T-cell (primary cell): ENCODE measurements at regions not wholly inside any gene's neighbourhood (a gene's known extent, or its start where the extent isn't known, plus 50 kb on each side); places are given as distances from the start of the nearest gene placed in this dataset.
"Not testable (repeated sequence)": the region's sequence is repeated elsewhere in the genome, so short reads cannot be mapped to it uniquely, and the experiment has no call there.

Source experiments
- ATAC-seq, 4 experiments: fragments of 200-7000 bp in 3 of 4; fragments of 150-1000 bp in 1 of 4; cut with Tn5 transposase; replicated peaks in 1 of 4; 1 replicate in 3 of 4; 2 replicates in 1 of 4; pipeline ENCODE4 v1.10.0; 2021; ENCODE audit warnings: moderate library complexity in 3 of 4, mild to moderate bottlenecking in 2 of 4, moderate number of reproducible peaks in 1 of 4
- CTCF ChIA-PET, 2 donors: fragments of 300-600 bp; sonication (Branson Sonifier 250); formaldehyde crosslinking; loops; one replicate each; lab custom pipeline; 2022; ENCODE audit warnings: antibody characterized with exemption in 2 of 2; lab: Charles Lee
- POLR2A ChIA-PET, 2 donors: fragments of 300-600 bp; sonication (Branson Sonifier 250); formaldehyde crosslinking; loops; one replicate each; lab custom pipeline; 2022; ENCODE audit warnings: antibody characterized with exemption in 2 of 2; lab: Charles Lee
- DNase-seq, 35 experiments: peaks; one replicate each; pipeline versions ENCODE4 v3.0.0 to v3.0.0-alpha.2; 2013 to 2023
- H3K27ac ChIP-seq: one replicate; pipeline ENCODE4 v1.5.1; 2013; ENCODE audit warnings: low read length
- H3K27me3 ChIP-seq, 2 experiments: replicated peaks in 1 of 2; 1 replicate in 1 of 2; 2 replicates in 1 of 2; pipeline versions ENCODE4 v1.6.1 to v1.7.0; 2013; ENCODE audit warnings: low read length in 1 of 2, mixed read lengths in 1 of 2; ENCODE audit not compliant: control insufficient read depth in 2 of 2, insufficient read depth in 2 of 2; ENCODE audit errors: extremely low read depth in 1 of 2
- H3K36me3 ChIP-seq, 2 donors: 1 replicate in 1 of 2; 2 replicates in 1 of 2; pipeline versions ENCODE4 v1.6.1 to v1.7.0; 2013; ENCODE audit warnings: low read length in 1 of 2; ENCODE audit not compliant: control insufficient read depth in 2 of 2, insufficient read depth in 1 of 2; ENCODE audit errors: extremely low read depth in 1 of 2
- H3K4me1 ChIP-seq, 2 experiments: 1 replicate in 1 of 2; 2 replicates in 1 of 2; pipeline versions ENCODE4 v1.6.1 to v1.7.0; 2013; ENCODE audit warnings: low read length in 2 of 2, mixed read lengths in 1 of 2; ENCODE audit not compliant: insufficient read depth in 2 of 2, control insufficient read depth in 1 of 2; ENCODE audit errors: extremely low read depth in 1 of 2
- H3K4me3 ChIP-seq, 2 donors: 1 replicate in 1 of 2; 2 replicates in 1 of 2; pipeline versions ENCODE4 v1.5.1 to v1.7.0; 2013; ENCODE audit warnings: mild to moderate bottlenecking in 2 of 2, low read length in 1 of 2, moderate library complexity in 1 of 2; ENCODE audit not compliant: control insufficient read depth in 1 of 2; ENCODE audit errors: extremely low read depth in 1 of 2
- H3K9me3 ChIP-seq: 2 replicates; pipeline ENCODE4 v1.7.0; 2013
- H3K27ac Mint-ChIP-seq, 2 donors: one replicate each; pipeline ENCODE4 v1.8.0; 2020 to 2021; ENCODE audit warnings: mild to moderate bottlenecking in 2 of 2, mixed read lengths in 2 of 2
- H3K27me3 Mint-ChIP-seq, 2 donors: one replicate each; pipeline ENCODE4 v1.8.0; 2021 to 2022; ENCODE audit warnings: mixed read lengths in 2 of 2
- H3K36me3 Mint-ChIP-seq: one replicate; pipeline ENCODE4 v1.8.0; 2021; ENCODE audit warnings: mixed read lengths
- H3K4me1 Mint-ChIP-seq, 3 donors: one replicate each; pipeline ENCODE4 v1.8.0; 2020 to 2022; ENCODE audit warnings: mixed read lengths in 3 of 3, mild to moderate bottlenecking in 1 of 3
- H3K4me3 Mint-ChIP-seq, 3 donors: one replicate each; pipeline ENCODE4 v1.8.0; 2020 to 2022; ENCODE audit warnings: mild to moderate bottlenecking in 3 of 3, mixed read lengths in 3 of 3, moderate library complexity in 3 of 3
- H3K9me3 Mint-ChIP-seq, 3 donors: one replicate each; pipeline ENCODE4 v1.8.0; 2020 to 2022; ENCODE audit warnings: mixed read lengths in 3 of 3
- WGBS: methylation state at CpG from one replicate; pipeline ENCODE4 v1.1.5; 2013; ENCODE audit warnings: missing lambda C conversion rate; ENCODE audit not compliant: insufficient coverage; 5-methylcytosine and 5-hydroxymethylcytosine counted together

GRCh38 chr4:111330786-111331185, 707.9 kb upstream of the PITX2 start:
- Mint-ChIP-seq H3K36me3 (no peaks in the 10 kb centered on the region), H3K4me1 (no peaks in the 10 kb centered on the region), H3K4me3 (no peak overlapping the region), H3K9me3 (peaks cover 8 to 19% (median 12%) of the 10 kb centered on the region in 3 donors), H3K27ac (no peak overlapping the region), H3K27me3 (no peaks in the 10 kb centered on the region)
- POLR2A ChIA-PET = no interaction called here
- no CpG with 5 or more reads among the region's 2 CpGs for WGBS
- Histone ChIP-seq H3K4me3 (no peak overlapping the region), H3K36me3 (no peaks in the 10 kb centered on the region), H3K27me3 (no peaks in the 10 kb centered on the region), H3K4me1 (no peaks in the 10 kb centered on the region), H3K27ac (no peak overlapping the region), H3K9me3 (no peaks in the 10 kb centered on the region)
- DNase-seq = no peak
- CTCF ChIA-PET = no interaction called here
- no peak for ATAC-seq

GRCh38 chr4:111334361-111334760, 711.5 kb upstream of the PITX2 start:
- Mint-ChIP-seq H3K36me3 (no peaks in the 10 kb centered on the region), H3K27ac (no peak overlapping the region), H3K9me3 (peaks cover 5 to 19% (median 10%) of the 10 kb centered on the region in 3 donors), H3K4me1 (no peaks in the 10 kb centered on the region), H3K27me3 (no peaks in the 10 kb centered on the region), H3K4me3 (no peak overlapping the region)
- DNase-seq = no peak
- Histone ChIP-seq H3K9me3 (no peaks in the 10 kb centered on the region), H3K36me3 (no peaks in the 10 kb centered on the region), H3K27me3 (no peaks in the 10 kb centered on the region), H3K4me3 (no peak overlapping the region), H3K4me1 (no peaks in the 10 kb centered on the region), H3K27ac (no peak overlapping the region)
- ATAC-seq = no peak
- ChIA-PET POLR2A (no interaction called here), CTCF (no interaction called here)

GRCh38 chr4:111337186-111337876, 714.5 kb upstream of the PITX2 start:
- 75% methylated on average over 17 of the region's 18 CpGs for WGBS
- H3K9me3 Mint-ChIP-seq, H3K4me3 Mint-ChIP-seq, H3K36me3 Mint-ChIP-seq, H3K27me3 Mint-ChIP-seq, CTCF ChIA-PET, H3K36me3 ChIP-seq, H3K4me1 Mint-ChIP-seq, H3K27ac Mint-ChIP-seq, DNase-seq, H3K9me3 ChIP-seq, H3K27ac ChIP-seq, ATAC-seq, H3K4me1 ChIP-seq, H3K27me3 ChIP-seq, POLR2A ChIA-PET, H3K4me3 ChIP-seq: not testable (repeated sequence)

- no peaks in the 10 kb centered on the region for H3K4me1 ChIP-seq
- H3K27ac ChIP-seq = no peak overlapping the region
- POLR2A ChIA-PET = no interaction called here
- Mint-ChIP-seq H3K4me3 (no peak overlapping the region), H3K27ac (no peak overlapping the region), H3K9me3 (peaks cover 0 to 15% (median 5%) of the 10 kb centered on the region in 3 donors), H3K4me1 (no peaks in the 10 kb centered on the region), H3K36me3 (no peaks in the 10 kb centered on the region), H3K27me3 (no peaks in the 10 kb centered on the region)
- no peaks in the 10 kb centered on the region for H3K9me3 ChIP-seq
- no peaks in the 10 kb centered on the region for H3K36me3 ChIP-seq
- CTCF ChIA-PET = no interaction called here
- H3K4me3 ChIP-seq = no peak overlapping the region
- WGBS = no CpG with 5 or more reads among the region's 2 CpGs
- no peaks in the 10 kb centered on the region for H3K27me3 ChIP-seq
- ATAC-seq = no peak
- DNase-seq = no peak
These were observed 736.7 kb upstream of the PITX2 start for GRCh38 chr4:111359602-111360001.

- Mint-ChIP-seq H3K4me1 (no peaks in the 10 kb centered on the region), H3K27ac (no peak overlapping the region), H3K36me3 (no peaks in the 10 kb centered on the region), H3K9me3 (peaks cover 4 to 12% (median 5%) of the 10 kb centered on the region in 3 donors), H3K4me3 (no peak overlapping the region), H3K27me3 (no peaks in the 10 kb centered on the region)
- WGBS = no CpG with 5 or more reads among the region's 1 CpG
- no peaks in the 10 kb centered on the region for H3K4me1 ChIP-seq
- no peak overlapping the region for H3K27ac ChIP-seq
- POLR2A ChIA-PET = no interaction called here
- ATAC-seq (no peak), DNase-seq (no peak)
- H3K36me3 ChIP-seq = no peaks in the 10 kb centered on the region
- no peaks in the 10 kb centered on the region for H3K9me3 ChIP-seq
- H3K27me3 ChIP-seq = no peaks in the 10 kb centered on the region
- H3K4me3 ChIP-seq = no peak overlapping the region
- CTCF ChIA-PET = no interaction called here
These were observed 738.0 kb upstream of the PITX2 start for GRCh38 chr4:111360906-111361305.

- H3K36me3 Mint-ChIP-seq = no peaks in the 10 kb centered on the region
- H3K27ac Mint-ChIP-seq = no peak overlapping the region
- POLR2A ChIA-PET = no interaction called here
- no peaks in the 10 kb centered on the region for H3K4me1 Mint-ChIP-seq
- no peak overlapping the region for H3K27ac ChIP-seq
- no peaks in the 10 kb centered on the region for H3K27me3 Mint-ChIP-seq
- ATAC-seq = no peak
- CTCF ChIA-PET = no interaction called here
- no peaks in the 10 kb centered on the region for H3K27me3 ChIP-seq
- no peaks in the 10 kb centered on the region for H3K36me3 ChIP-seq
- no peaks in the 10 kb centered on the region for H3K9me3 ChIP-seq
- WGBS = no CpG with 5 or more reads among the region's 1 CpG
- H3K9me3 Mint-ChIP-seq = peaks cover 5 to 16% (median 12%) of the 10 kb centered on the region in 3 donors
- H3K4me1 ChIP-seq = no peaks in the 10 kb centered on the region
- H3K4me3 Mint-ChIP-seq = no peak overlapping the region
- no peak overlapping the region for H3K4me3 ChIP-seq
- DNase-seq = no peak
These were observed 740.1 kb upstream of the PITX2 start for GRCh38 chr4:111362941-111363361.

GRCh38 chr4:111377880-111378279, 755.0 kb upstream of the PITX2 start:
- H3K27me3 ChIP-seq, H3K4me3 ChIP-seq, ATAC-seq, H3K9me3 ChIP-seq, CTCF ChIA-PET, DNase-seq, H3K4me1 Mint-ChIP-seq, H3K4me3 Mint-ChIP-seq, H3K4me1 ChIP-seq, H3K36me3 Mint-ChIP-seq, H3K27me3 Mint-ChIP-seq, H3K27ac ChIP-seq, H3K36me3 ChIP-seq, POLR2A ChIA-PET, H3K27ac Mint-ChIP-seq: not testable (repeated sequence)
- H3K9me3 Mint-ChIP-seq = peaks cover 5 to 12% (median 9%) of the 10 kb centered on the region in 3 donors
- WGBS = 100% methylated on average over 7 of the region's 14 CpGs
